Urinary bladder (tissue), 3 donors: ENCODE measurements at regions not wholly inside any gene's neighbourhood (a gene's known extent, or its start where the extent isn't known, plus 50 kb on each side); places are given as distances from the start of the nearest gene placed in this dataset.

Experiments
- DNase-seq: peaks from one replicate; pipeline ENCODE4 v3.0.0-alpha.2; 2015; ENCODE audit errors: extremely low spot score
- H3K27ac ChIP-seq: one replicate; pipeline ENCODE4 v1.5.1; 2013; ENCODE audit warnings: low read depth, mild to moderate bottlenecking, moderate library complexity
- H3K36me3 ChIP-seq: one replicate; pipeline ENCODE4 v1.6.1; 2013; ENCODE audit warnings: mild to moderate bottlenecking, moderate library complexity; ENCODE audit not compliant: insufficient read depth
- H3K4me1 ChIP-seq: one replicate; pipeline ENCODE4 v1.6.1; 2013; ENCODE audit warnings: mild to moderate bottlenecking, moderate library complexity; ENCODE audit not compliant: insufficient read depth
- H3K4me3 ChIP-seq: one replicate; pipeline ENCODE4 v1.5.1; 2013; ENCODE audit warnings: low read depth, low read length
- WGBS: extraction: QIAGEN DNeasy Blood & Tissue Kit; methylation state at CpG from one replicate; pipeline ENCODE4 v1.1.7; 2013; 5-methylcytosine and 5-hydroxymethylcytosine counted together
- donor health status: healthy with polysubstance abuse.
- donor health status: healthy.

DNA sequence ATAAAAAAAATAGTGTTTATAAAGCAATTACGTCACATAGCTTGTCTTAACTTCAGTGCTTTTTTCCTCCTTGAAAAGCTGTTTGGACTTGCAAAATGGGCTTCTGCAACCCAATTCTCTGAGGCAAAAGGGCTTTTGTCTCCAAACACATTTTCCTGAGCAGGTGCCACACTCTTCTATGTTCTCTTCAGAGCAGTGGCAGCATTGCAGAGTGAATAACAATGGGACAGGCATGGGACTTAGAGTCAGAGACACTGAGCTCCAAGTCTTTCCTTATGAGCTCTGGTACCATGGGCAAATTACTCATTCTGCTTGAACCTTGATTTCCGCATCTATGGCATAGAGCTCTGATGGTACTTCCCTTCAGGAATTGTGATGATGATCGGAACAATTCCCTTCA, 149.0 kb downstream of the ARL6IP6 start:
- H3K27ac ChIP-seq, result no peak overlapping the region
- WGBS, result 32% methylated on average over 3 of the region's 3 CpGs
- no peak overlapping the region for H3K4me3 ChIP-seq
- H3K4me1 ChIP-seq, result no peaks in the 10 kb centered on the region
- DNase-seq, result no peak
- no peaks in the 10 kb centered on the region for H3K36me3 ChIP-seq

DNA sequence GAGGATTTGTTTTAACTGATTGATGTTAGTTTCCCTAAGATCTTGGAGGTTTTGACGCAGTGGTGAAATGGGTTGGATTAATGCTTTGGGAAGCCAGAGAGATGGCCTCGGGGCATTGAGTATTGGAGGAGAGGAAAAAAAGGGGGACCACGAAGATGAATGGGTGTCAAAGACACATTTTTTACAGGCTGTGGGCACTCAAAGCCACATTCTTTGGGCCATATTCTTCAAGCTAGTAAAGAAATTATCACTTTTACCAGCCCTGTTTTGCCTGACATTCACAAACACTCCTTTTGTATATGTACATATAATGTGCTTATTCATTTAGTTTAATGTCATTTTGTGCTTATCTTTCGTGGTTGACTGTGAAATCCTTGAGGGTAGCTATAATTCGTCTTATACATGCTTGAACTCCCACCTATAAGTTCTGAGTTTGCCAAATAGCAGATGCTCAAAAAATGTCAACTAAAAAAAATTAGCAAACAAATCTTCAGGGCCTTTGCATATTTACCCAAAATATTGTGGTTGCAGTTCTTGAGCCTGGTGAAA, 146.3 kb downstream of the ARL6IP6 start:
- Histone ChIP-seq H3K27ac (no peak overlapping the region), H3K36me3 (no peaks in the 10 kb centered on the region), H3K4me3 (no peak overlapping the region), H3K4me1 (no peaks in the 10 kb centered on the region)
- no peak for DNase-seq
- WGBS, result 48% methylated on average over 5 of the region's 5 CpGs

DNA sequence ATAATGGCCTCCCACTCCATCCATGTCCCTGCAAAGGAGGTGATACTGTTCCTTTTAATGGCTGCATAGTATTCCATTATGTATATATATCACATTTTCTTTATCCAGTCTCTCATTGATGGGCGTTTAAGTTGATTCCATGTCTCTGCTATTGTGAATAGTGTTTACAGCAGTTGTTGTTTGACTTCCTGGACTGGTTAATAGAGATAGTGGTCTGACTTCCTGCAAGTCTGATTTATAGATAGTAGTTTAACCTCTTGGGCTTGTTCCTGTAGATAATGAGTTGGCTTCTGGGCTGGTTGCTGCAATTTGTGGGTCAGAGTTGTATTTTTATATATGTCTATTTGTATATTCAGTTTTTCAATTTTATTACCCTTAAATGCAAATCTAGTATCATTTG, 145.4 kb downstream of the ARL6IP6 start:
- 78% methylated on average over 1 of the region's 1 CpG for WGBS
- no peak for DNase-seq
- no peaks in the 10 kb centered on the region for H3K4me1 ChIP-seq
- no peak overlapping the region for H3K4me3 ChIP-seq
- no peak overlapping the region for H3K27ac ChIP-seq
- no peaks in the 10 kb centered on the region for H3K36me3 ChIP-seq

DNA sequence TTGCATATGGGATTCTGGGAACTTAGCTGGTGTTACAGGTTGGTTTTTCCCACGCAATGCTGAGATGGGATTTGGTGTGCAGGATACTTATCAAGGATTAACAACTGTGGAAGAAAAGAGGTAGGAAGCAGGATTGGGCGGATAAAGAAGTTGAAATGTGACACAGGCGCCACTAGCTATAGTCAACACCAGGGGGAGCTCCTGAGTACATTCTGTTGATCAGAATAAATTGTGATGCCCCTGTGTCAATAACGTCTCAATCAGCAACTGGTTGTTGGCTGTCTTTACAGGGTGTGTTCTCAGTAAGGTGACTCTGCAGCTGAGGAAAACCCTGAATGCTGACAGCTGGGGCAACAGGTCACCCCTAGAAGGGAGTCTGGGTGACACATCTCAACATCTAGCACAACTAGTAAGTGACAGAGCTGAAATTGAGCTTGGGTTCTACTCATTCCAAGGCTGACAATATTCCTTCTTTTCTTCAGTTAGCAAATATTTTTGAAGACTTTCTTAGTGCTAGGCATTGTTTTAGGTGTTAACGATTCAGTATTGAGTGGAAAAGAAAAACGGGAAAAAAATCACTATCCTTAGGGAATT, 143.0 kb downstream of the ARL6IP6 start:
- 70% methylated on average over 6 of the region's 6 CpGs for WGBS
- Histone ChIP-seq H3K27ac (no peak overlapping the region), H3K4me3 (no peak overlapping the region), H3K4me1 (no peaks in the 10 kb centered on the region), H3K36me3 (no peaks in the 10 kb centered on the region)
- DNase-seq, result no peak

DNA sequence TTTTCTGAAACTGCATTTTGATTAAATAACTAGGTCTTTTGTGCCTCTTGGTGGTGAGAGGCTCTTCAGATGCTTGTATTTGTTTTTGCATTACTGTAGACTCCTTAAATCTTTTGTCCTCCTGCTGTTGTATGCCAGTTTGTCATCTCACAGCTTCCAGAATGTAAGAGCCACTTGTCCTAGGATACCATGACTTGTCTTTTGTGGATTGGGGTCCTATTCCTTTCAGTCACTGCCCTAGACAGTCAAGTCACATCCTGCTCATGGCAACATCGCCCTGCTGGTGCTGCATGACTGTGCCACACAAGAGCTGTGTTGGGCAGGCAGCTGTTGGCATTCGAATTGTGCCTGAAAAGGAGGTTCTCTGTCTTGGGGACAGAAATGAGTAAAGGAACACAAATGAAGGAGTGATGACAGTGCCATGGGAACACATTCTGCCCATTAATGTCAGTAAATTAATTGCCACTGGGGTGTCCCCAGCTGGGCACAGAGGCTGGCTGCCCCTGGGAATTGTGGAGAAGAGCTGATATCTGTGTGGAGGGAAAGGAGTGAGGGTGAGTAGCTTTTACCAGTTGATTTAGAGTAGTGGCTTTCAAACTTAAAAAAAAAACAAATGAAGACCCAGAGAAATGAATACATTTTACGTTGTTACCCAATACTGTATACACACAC, 140.3 kb downstream of the ARL6IP6 start:
- DNase-seq, result no peak
- Histone ChIP-seq H3K4me3 (no peak overlapping the region), H3K4me1 (no peaks in the 10 kb centered on the region), H3K36me3 (no peaks in the 10 kb centered on the region), H3K27ac (no peak overlapping the region)
- WGBS, result 78% methylated on average over 3 of the region's 3 CpGs

DNA sequence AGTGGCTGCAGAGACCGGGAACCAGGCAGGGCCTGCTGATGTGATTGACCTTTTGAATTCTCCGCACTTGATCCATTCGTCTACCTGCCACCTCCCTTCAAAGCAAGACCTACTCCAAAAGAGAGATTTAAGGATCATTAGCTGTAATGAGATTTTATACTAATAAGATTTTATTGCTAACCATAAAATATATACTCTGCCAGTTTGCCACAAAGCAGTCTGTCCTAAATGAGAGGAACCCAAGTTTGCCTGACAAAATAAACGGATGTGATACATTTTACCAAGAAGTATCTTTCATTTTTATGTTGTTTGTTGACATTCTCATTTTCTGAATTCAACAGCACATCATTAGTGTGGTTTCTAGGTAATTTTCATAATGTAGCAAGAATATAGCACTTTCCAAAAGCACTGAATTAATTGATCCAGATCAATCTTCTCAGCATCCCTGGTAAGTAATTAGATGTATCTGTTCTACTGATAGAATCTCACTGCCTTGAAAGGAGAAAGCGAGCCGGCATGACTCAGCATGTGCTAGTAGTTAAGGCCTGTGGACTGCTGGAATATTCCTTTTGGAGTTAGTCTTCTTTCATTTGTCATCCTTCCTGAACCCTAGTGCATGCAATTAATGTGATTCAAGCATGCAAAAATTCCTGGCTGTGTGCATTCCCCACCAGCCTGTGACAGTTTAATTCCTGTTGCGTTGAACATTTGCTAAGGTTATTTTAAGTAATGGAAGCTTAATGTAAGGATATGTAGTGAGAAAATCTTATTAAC, 128.5 kb downstream of the ARL6IP6 start:
- no peaks in the 10 kb centered on the region for H3K4me1 ChIP-seq
- WGBS, result 71% methylated on average over 7 of the region's 7 CpGs
- no peak overlapping the region for H3K4me3 ChIP-seq
- H3K36me3 ChIP-seq, result no peaks in the 10 kb centered on the region
- no peak overlapping the region for H3K27ac ChIP-seq
- no peak for DNase-seq

DNA sequence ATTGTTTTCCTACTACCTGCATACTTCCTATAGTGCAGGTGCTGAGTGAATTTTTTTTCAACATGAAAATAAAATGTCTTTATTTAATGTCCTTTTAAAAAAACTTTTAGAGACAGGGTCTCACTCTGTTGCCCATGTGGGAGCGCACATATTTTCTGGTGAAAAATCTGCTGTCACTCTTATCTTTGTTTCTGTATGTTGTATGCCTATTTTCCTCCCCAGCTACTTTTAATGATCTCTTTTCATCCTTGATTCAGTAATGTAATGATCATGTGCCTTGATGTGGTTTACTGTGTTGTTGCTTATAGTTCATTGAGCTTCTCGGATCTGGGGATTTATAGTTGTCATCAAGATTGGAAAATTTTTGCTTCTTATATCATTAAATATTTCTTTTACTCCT, 117.3 kb downstream of the ARL6IP6 start:
- WGBS, result 87% methylated on average over 2 of the region's 2 CpGs
- Histone ChIP-seq H3K4me3 (no peak overlapping the region), H3K27ac (no peak overlapping the region), H3K36me3 (no peaks in the 10 kb centered on the region), H3K4me1 (no peaks in the 10 kb centered on the region)
- DNase-seq, result no peak

DNA sequence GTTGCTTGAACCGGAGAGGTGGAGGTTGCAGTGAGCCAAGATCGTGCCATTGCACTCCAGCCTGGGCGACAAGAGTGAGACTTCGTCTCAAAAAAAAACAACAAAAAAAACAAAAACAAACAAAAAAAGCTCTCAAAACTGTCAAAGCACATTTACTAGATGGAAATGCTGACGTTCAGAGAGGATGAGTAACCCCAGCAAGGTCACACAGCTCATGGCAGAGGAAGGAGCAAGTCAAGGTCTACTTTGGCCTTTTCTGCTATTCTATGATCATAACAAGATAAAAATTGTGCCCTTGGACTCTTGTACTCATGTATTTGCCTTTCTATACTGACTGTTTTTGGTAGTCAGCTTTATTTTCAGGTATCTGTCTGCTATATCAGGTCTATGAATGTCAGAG, 109.5 kb downstream of the ARL6IP6 start:
- H3K36me3 ChIP-seq, result no peaks in the 10 kb centered on the region
- H3K27ac ChIP-seq, result no peak overlapping the region
- H3K4me1 ChIP-seq, result no peaks in the 10 kb centered on the region
- no peak overlapping the region for H3K4me3 ChIP-seq
- WGBS, result 91% methylated on average over 5 of the region's 5 CpGs
- no peak for DNase-seq

DNA sequence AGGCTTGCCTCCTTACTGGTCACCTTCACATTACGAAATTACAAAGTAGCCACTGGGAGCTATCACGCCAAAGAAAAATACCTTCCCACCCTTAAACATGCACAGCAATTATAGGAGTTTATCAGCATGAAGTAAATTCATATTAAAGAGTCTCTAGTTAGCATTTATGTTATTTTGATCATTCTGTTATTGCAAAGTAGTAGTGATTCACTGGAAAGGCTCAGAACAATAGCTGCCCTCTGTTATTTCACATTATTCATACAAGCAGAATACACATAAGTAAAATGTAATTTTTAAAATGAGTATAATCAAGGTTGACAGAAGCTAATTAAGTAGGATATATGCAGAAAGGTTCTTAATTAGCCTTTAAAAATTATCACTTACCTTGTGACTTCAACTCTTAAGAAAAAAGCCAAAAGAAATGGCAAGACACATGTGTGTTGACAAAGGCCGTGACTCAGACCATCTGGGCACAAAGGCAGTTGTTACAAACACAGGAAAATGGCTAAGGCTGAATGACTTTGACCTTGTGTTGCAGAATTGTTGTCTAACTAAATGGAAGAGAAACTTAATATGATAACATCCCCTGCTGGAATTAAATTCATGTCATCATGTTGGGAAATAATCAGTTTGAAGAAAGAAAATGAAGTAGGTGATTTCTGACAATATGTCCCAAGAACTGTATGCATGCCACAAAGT, 108.3 kb downstream of the ARL6IP6 start:
- no peak overlapping the region for H3K4me3 ChIP-seq
- no peaks in the 10 kb centered on the region for H3K36me3 ChIP-seq
- no peak for DNase-seq
- no peak overlapping the region for H3K27ac ChIP-seq
- no peaks in the 10 kb centered on the region for H3K4me1 ChIP-seq
- 80% methylated on average over 3 of the region's 3 CpGs for WGBS

DNA sequence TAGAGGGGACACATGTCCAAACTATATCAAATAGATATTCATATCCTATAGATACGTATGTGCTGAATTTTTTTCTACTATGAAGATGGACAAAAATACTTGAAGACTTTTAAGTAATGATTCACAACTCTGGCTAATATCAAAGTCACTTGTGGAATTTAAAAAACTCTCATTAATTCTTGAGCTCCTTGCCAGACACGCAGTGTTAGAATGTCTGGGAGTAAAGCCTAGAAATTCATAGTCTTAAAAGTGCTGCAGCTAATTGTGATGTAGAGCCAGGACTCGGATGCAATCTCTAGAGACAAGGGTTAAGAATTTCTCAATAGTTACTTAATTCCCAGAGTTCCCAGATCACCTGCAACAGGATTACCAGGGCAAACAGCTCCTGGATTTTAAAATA, 107.4 kb downstream of the ARL6IP6 start:
- H3K4me3 ChIP-seq, result no peak overlapping the region
- no peak overlapping the region for H3K27ac ChIP-seq
- no peaks in the 10 kb centered on the region for H3K4me1 ChIP-seq
- DNase-seq, result no peak
- no peaks in the 10 kb centered on the region for H3K36me3 ChIP-seq
- WGBS, result 41% methylated on average over 3 of the region's 3 CpGs

DNA sequence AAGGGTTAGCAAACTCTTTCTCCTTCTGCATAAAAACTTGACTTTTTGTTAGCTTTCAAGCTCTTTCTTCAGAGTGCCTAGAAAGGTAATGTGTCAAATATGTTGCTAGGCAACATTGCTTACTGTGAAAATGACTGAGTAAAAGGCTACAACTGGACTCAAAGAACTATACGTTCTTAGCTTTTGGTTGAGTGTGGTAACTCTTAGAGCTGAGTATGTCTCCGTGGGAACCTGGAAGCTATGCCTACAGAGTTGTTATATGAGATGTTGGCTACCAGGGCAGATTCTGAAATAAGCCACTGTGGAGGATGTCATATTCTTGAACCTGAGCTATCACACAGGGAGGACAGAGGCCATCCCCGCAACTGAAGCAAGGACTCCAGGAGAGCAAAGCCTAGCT, 105.5 kb downstream of the ARL6IP6 start:
- WGBS, result 78% methylated on average over 3 of the region's 3 CpGs
- no peak overlapping the region for H3K27ac ChIP-seq
- no peaks in the 10 kb centered on the region for H3K36me3 ChIP-seq
- no peak for DNase-seq
- H3K4me1 ChIP-seq, result no peaks in the 10 kb centered on the region
- H3K4me3 ChIP-seq, result no peak overlapping the region

DNA sequence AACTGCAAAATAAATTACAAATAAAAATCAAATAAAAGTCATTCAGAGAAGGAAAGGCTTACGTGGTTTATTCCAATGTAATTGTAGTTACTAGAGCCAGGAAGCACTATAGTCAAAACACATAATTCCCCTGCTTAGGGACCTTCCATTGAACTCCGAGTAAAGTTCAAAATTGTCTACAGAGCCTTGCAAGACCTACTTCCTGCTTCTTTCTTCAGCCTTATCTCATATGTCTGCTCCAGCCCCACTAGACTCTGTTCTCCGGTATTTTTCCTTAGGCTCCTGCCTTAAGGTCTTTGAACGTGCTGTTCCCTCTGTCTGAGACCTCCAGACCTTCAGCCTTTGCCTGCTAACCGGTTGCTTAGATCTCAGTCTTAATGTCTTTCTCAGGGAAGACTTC, 104.3 kb downstream of the ARL6IP6 start:
- H3K4me3 ChIP-seq, result no peak overlapping the region
- WGBS, result 29% methylated on average over 5 of the region's 5 CpGs
- no peaks in the 10 kb centered on the region for H3K4me1 ChIP-seq
- no peak overlapping the region for H3K27ac ChIP-seq
- DNase-seq, result no peak
- H3K36me3 ChIP-seq, result no peaks in the 10 kb centered on the region

DNA sequence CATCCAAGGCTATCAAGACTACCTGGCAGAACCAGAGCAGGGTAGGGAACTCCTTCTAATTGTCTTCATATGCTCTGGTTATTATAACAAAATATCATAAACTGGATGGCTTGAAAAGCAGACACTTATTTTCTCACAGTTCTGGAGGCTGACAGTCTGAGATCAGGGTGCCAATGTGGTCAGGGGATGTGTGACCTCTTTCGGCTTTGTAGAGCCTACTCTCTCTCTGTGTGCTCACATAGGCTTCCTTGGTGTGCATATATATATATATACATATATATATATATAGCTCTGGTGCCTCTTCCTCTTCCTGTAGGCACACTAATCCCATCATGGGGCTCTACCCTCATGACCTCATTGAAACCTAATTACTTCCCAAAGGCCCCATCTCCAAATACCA, 101.6 kb downstream of the ARL6IP6 start:
- H3K4me3 ChIP-seq, result no peak overlapping the region
- DNase-seq, result no peak
- H3K36me3 ChIP-seq, result no peaks in the 10 kb centered on the region
- no peaks in the 10 kb centered on the region for H3K4me1 ChIP-seq
- no peak overlapping the region for H3K27ac ChIP-seq
- WGBS, result 90% methylated on average over 1 of the region's 1 CpG
